ENCODE measurements at regions not wholly inside any gene's neighbourhood (a gene's known extent, or its start where the extent isn't known, plus 50 kb on each side); places are given as distances from the start of the nearest gene placed in this dataset.

DNA sequence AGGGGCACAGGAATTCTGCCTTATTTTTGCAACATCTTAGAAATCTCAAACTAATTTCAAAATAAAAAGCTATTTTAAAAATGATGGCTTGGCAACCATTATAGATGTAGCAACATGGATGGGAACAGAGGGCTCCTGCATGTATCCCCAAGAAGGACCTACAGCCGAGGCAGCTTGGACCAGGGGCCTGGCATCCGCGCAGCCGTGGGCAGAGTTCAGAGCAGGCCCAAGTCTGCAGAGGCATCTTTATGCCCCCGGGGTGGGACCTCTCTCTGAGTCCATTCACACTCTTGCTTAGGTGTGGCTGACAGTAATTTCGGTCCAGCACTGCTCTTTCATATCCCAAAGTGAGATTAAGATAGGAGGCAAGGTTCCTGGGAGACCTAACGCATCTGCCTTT, 425.8 kb upstream of the MYT1L start:
- no peak overlapping the region for H3K27ac Mint-ChIP-seq (ENCODE audit: unreplicated experiment)
- H3K27me3 Mint-ChIP-seq (ENCODE audit: unreplicated experiment), result peaks cover 2% of the 10 kb centered on the region
- H3K36me3 Mint-ChIP-seq (ENCODE audit: unreplicated experiment), result peaks cover 14% of the 10 kb centered on the region
- H3K9me3 Mint-ChIP-seq (ENCODE audit: unreplicated experiment), result peaks cover 15% of the 10 kb centered on the region
- H3K4me3 Mint-ChIP-seq (ENCODE audit: unreplicated experiment), result no peak overlapping the region
- no peak for DNase-seq
- TF ChIP-seq, protein P1, sequence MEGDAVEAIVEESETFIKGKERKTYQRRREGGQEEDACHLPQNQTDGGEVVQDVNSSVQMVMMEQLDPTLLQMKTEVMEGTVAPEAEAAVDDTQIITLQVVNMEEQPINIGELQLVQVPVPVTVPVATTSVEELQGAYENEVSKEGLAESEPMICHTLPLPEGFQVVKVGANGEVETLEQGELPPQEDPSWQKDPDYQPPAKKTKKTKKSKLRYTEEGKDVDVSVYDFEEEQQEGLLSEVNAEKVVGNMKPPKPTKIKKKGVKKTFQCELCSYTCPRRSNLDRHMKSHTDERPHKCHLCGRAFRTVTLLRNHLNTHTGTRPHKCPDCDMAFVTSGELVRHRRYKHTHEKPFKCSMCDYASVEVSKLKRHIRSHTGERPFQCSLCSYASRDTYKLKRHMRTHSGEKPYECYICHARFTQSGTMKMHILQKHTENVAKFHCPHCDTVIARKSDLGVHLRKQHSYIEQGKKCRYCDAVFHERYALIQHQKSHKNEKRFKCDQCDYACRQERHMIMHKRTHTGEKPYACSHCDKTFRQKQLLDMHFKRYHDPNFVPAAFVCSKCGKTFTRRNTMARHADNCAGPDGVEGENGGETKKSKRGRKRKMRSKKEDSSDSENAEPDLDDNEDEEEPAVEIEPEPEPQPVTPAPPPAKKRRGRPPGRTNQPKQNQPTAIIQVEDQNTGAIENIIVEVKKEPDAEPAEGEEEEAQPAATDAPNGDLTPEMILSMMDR (IDR thresholded peaks at IDR 0.05; ENCODE audit: partially characterized antibody, unreplicated experiment), result no peak
- H3K4me1 Mint-ChIP-seq (ENCODE audit: low read depth, unreplicated experiment), result no peaks in the 10 kb centered on the region

DNA sequence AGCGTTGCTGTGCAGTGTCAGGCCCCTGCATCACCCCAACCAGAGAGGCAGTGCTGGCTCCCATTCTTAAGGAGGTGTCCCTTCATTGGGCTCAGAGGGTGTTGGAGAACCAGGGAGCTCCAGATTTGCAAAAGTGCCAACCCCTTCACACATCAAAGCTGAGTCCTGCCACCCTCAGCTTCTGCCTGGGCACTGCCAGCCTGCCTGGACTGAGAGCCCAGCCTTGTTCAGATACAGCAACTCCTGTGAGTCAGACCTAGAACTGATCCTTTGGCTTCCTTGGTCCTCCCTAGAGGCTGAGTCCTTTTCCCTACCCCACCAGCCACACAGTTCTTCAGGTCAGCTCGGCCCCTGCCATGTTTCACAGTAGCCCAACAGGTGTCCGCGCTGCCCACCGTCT, 424.9 kb upstream of the MYT1L start:
- Mint-ChIP-seq H3K4me1 (ENCODE audit: low read depth, unreplicated experiment) (no peaks in the 10 kb centered on the region), H3K36me3 (ENCODE audit: unreplicated experiment) (peaks cover 18% of the 10 kb centered on the region), H3K27me3 (ENCODE audit: unreplicated experiment) (peaks cover 1% of the 10 kb centered on the region), H3K9me3 (ENCODE audit: unreplicated experiment) (peaks cover 16% of the 10 kb centered on the region), H3K27ac (ENCODE audit: unreplicated experiment) (no peak overlapping the region), H3K4me3 (ENCODE audit: unreplicated experiment) (no peak overlapping the region)
- TF ChIP-seq, protein P1 (IDR thresholded peaks at IDR 0.05; ENCODE audit: partially characterized antibody, unreplicated experiment), result no peak
- DNase-seq, result no peak

DNA sequence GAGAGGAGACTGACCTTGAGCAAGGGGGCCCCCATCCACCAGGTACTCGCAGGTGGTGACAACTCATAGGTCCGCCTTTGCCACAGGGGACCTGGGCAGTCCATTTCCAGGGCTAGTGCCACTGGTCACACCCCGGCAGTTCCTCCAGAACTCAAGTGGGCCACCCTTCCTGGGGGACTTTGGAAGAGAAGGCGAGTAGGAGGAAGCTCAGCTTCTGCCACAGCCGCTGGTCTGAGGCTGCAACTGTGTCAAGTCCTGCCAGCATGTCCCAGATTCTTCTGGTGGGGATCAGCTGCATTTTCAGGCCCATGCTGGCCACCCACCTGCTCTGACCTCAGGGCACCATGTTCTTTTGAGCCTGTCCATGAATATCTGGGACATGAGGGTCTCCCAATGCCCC, 423.9 kb upstream of the MYT1L start:
- H3K36me3 Mint-ChIP-seq (ENCODE audit: unreplicated experiment), result peaks cover 18% of the 10 kb centered on the region
- TF ChIP-seq, protein P1 (IDR thresholded peaks at IDR 0.05; ENCODE audit: partially characterized antibody, unreplicated experiment), result no peak
- no peak overlapping the region for H3K27ac Mint-ChIP-seq (ENCODE audit: unreplicated experiment)
- H3K27me3 Mint-ChIP-seq (ENCODE audit: unreplicated experiment), result no peaks in the 10 kb centered on the region
- no peaks in the 10 kb centered on the region for H3K4me1 Mint-ChIP-seq (ENCODE audit: low read depth, unreplicated experiment)
- no peak overlapping the region for H3K4me3 Mint-ChIP-seq (ENCODE audit: unreplicated experiment)
- peaks cover 11% of the 10 kb centered on the region for H3K9me3 Mint-ChIP-seq (ENCODE audit: unreplicated experiment)
- DNase-seq, result no peak

DNA sequence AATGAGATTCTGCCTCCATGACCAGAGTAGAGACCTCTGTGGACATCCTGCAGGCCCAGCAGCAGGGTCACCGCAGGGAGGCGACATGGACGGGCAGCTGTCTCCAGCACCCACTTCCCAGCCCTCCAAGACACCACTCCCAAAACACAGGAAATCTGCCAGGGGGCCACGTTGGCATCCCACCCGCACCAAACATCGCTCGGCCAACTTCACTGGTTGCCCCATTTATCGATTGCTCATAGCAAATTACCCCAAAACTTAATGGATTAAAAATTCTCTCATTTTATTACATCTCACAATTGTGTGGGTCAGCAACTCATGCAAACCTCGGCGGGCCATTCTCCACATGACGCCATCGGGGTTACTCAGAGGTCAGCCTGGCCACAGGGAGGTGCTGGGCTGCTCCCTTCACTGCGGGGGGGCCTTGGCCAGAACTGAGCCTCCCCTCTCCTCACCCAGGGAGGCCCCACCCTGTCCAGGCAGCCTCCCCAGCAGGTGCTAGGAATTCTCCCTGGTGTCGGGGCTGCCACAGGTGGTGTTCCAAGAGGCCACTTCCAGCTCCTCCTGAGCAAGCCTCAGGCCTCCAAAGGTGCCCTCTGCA, 420.7 kb upstream of the MYT1L start:
- Mint-ChIP-seq H3K27ac (ENCODE audit: unreplicated experiment) (no peak overlapping the region), H3K27me3 (ENCODE audit: unreplicated experiment) (no peaks in the 10 kb centered on the region), H3K4me1 (ENCODE audit: low read depth, unreplicated experiment) (no peaks in the 10 kb centered on the region), H3K4me3 (ENCODE audit: unreplicated experiment) (no peak overlapping the region), H3K9me3 (ENCODE audit: unreplicated experiment) (peaks cover 11% of the 10 kb centered on the region), H3K36me3 (ENCODE audit: unreplicated experiment) (peaks cover 18% of the 10 kb centered on the region)
- TF ChIP-seq, protein P1 (IDR thresholded peaks at IDR 0.05; ENCODE audit: partially characterized antibody, unreplicated experiment), result no peak
- no peak for DNase-seq

DNA sequence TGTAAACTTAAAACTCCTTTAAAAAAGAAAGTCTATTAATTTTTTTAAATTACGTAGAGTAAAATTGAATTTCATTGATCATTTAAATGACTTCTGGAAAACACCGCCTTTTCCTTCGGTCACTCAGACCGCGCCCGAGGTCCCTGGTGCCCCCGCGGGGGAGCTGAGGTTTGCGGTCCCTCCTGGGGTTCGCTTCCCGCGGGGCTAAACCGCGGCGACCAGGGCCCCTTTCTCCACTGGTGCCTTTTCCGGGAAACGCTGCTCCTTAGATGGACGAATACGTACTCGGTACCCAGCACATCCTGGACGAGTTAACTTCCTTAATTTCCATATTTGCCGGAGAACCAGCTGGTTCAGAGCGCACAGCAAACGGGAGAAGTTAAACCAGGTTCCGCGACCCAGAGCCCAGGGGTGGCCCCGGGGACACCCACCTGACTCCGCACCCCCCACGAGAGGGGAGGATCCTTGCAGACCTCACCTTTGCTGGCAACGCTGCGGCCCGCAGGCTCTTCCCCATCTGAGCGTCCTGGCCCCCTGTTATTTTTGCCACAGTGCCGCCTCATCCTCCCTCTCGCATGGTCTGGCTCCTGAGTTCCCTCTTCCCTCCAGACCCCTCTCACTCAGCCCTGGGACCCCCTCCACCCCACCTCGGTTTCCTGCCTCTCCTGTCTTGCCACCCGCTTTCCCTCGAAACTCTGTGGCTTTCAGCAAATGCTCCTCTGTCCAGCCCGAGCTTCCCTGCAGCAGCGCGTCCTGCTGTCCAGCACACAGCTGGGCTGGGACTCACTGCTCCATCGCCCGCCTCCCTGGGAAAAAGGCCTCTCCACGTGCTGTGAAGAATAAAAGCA, 420.0 kb upstream of the MYT1L start:
- TF ChIP-seq, protein P1 (IDR thresholded peaks at IDR 0.05; ENCODE audit: partially characterized antibody, unreplicated experiment), result no peak
- DNase-seq, result no peak
- Mint-ChIP-seq H3K4me1 (ENCODE audit: low read depth, unreplicated experiment) (no peaks in the 10 kb centered on the region), H3K9me3 (ENCODE audit: unreplicated experiment) (peaks cover 9% of the 10 kb centered on the region), H3K4me3 (ENCODE audit: unreplicated experiment) (no peak overlapping the region), H3K36me3 (ENCODE audit: unreplicated experiment) (peaks cover 18% of the 10 kb centered on the region), H3K27me3 (ENCODE audit: unreplicated experiment) (no peaks in the 10 kb centered on the region), H3K27ac (ENCODE audit: unreplicated experiment) (no peak overlapping the region)

All from glutamatergic neuron (in vitro differentiated cells).